CD4-positive, alpha-beta memory T cell (primary cell): ENCODE measurements at regions not wholly inside any gene's neighbourhood (a gene's known extent, or its start where the extent isn't known, plus 50 kb on each side); places are given as distances from the start of the nearest gene placed in this dataset.
A peak's percentile ranks its signal among the peaks of the same experiment; 100 is the strongest.

Experiments used
- CTCF ChIA-PET: fragments of 350-600 bp; sonication (Branson Sonifier 250); formaldehyde crosslinking; loops from one replicate; lab custom pipeline; 2021; ENCODE audit warnings: inconsistent platforms; ENCODE audit not compliant: partially characterized antibody; lab: Charles Lee
- POLR2A ChIA-PET: fragments of 350-600 bp; sonication (Branson Sonifier 250); formaldehyde crosslinking; loops from one replicate; lab custom pipeline; 2021; ENCODE audit not compliant: partially characterized antibody; lab: Charles Lee
- DNase-seq, 5 donors: peaks; one replicate each; pipeline versions ENCODE4 v3.0.0 to v3.0.0-alpha.2; 2020 to 2022; ENCODE audit warnings: mixed read lengths in 1 of 5
- H3K27ac ChIP-seq: one replicate; pipeline ENCODE4 v1.7.0; 2013; ENCODE audit warnings: low read depth, low read length
- H3K27me3 ChIP-seq: 2 replicates; pipeline ENCODE4 v1.7.0; 2013; ENCODE audit warnings: mild to moderate bottlenecking, low read length, moderate library complexity; ENCODE audit not compliant: insufficient read depth
- H3K36me3 ChIP-seq: 2 replicates; pipeline ENCODE4 v1.7.0; 2013; ENCODE audit warnings: mild to moderate bottlenecking, low read length, moderate library complexity; ENCODE audit not compliant: insufficient read depth
- H3K4me1 ChIP-seq: 2 replicates; pipeline ENCODE4 v1.7.0; 2013; ENCODE audit warnings: mild to moderate bottlenecking, low read length, moderate library complexity; ENCODE audit not compliant: insufficient read depth
- H3K4me3 ChIP-seq, 2 donors: one replicate each; pipeline ENCODE4 v1.7.0; 2013; ENCODE audit warnings: low read length in 2 of 2, mild to moderate bottlenecking in 1 of 2
- H3K9me3 ChIP-seq, 2 donors: one replicate each; pipeline ENCODE4 v1.7.0; 2013; ENCODE audit warnings: low read length in 2 of 2, control low read depth in 1 of 2; ENCODE audit not compliant: control insufficient read depth in 1 of 2
- H3K27ac Mint-ChIP-seq, 7 donors: one replicate each; pipeline ENCODE4 v1.8.0; 2020 to 2021; ENCODE audit warnings: mixed read lengths in 7 of 7, mild to moderate bottlenecking in 6 of 7, inconsistent platforms in 3 of 7, moderate library complexity in 3 of 7
- H3K27me3 Mint-ChIP-seq, 2 donors: one replicate each; pipeline ENCODE4 v1.8.0; 2020 to 2021; ENCODE audit warnings: mixed read lengths in 2 of 2
- H3K36me3 Mint-ChIP-seq, 2 donors: one replicate each; pipeline ENCODE4 v1.8.0; 2020 to 2021; ENCODE audit warnings: mixed read lengths in 2 of 2, inconsistent platforms in 1 of 2, mild to moderate bottlenecking in 1 of 2
- H3K4me1 Mint-ChIP-seq, 4 donors: one replicate each; pipeline ENCODE4 v1.8.0; 2020 to 2021; ENCODE audit warnings: mixed read lengths in 4 of 4, mild to moderate bottlenecking in 1 of 4
- H3K4me3 Mint-ChIP-seq, 8 donors: one replicate each; pipeline ENCODE4 v1.8.0; 2020 to 2021; ENCODE audit warnings: mixed read lengths in 8 of 8, mild to moderate bottlenecking in 7 of 8, moderate library complexity in 6 of 8, inconsistent platforms in 3 of 8
- H3K9me3 Mint-ChIP-seq, 8 donors: one replicate each; pipeline ENCODE4 v1.8.0; 2020 to 2021; ENCODE audit warnings: mixed read lengths in 8 of 8, mild to moderate bottlenecking in 5 of 8, inconsistent platforms in 3 of 8, moderate library complexity in 1 of 8
- intact Hi-C: fragments of 100-400 bp; cut with micrococcal nuclease; formaldehyde crosslinking; loops from one replicate; pipeline ENCODE4 v1.15.1; 2023

DNA sequence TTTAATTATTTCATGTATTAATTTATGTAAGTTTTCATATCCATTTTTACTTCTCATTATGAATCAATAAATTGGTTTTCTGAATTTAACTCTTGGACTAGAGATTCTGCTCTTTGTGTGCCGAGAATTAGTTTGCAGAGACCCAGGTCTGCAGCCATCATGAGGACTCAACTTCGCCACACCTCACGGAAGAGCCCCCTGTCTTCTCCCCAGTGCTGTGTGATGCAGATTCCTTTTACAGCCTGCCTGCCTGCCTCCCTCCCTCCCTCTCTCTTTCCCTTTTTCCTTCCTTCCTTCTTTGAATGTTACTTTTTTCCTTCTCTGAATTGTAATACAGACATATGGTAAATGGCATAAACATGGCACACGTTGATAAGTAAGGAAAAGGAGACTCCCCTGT is 947.7 kb downstream of the TBC1D22A start:
- no peaks in the 10 kb centered on the region for H3K9me3 ChIP-seq
- intact Hi-C loops = no loop called here
- no peaks in the 10 kb centered on the region for H3K36me3 ChIP-seq
- H3K4me3 ChIP-seq = no peak overlapping the region
- Mint-ChIP-seq H3K4me3 (no peak overlapping the region), H3K36me3 (no peaks in the 10 kb centered on the region), H3K9me3 (no peaks in the 10 kb centered on the region), H3K27me3 (peaks cover 12 to 13% of the 10 kb centered on the region in 2 donors), H3K27ac (no peak overlapping the region), H3K4me1 (no peaks in the 10 kb centered on the region)
- no peak for DNase-seq
- ChIA-PET POLR2A (no interaction called here), CTCF (no interaction called here)
- no peak overlapping the region for H3K27ac ChIP-seq
- no peaks in the 10 kb centered on the region for H3K27me3 ChIP-seq
- H3K4me1 ChIP-seq = no peaks in the 10 kb centered on the region

DNA sequence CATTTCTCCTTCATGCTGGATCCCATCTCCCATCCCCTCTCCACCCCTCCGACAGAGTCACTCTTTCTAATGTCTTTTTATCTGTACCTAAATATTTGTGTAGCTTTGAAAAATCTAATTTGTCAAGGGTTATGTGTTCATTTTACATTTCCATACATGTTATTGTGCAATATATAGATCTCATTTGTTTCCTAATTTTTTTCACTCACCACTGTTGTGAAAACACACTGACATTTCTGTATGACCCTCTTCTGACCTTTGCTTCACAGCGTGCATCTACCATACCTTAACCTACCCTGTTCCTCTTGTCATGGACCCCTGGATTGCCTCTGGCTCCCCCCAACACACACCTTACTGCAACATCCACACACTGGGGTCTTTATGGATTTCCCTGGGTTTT is 942.9 kb downstream of the TBC1D22A start:
- Histone ChIP-seq H3K27ac (no peak overlapping the region), H3K4me3 (no peak overlapping the region), H3K9me3 (no peaks in the 10 kb centered on the region), H3K27me3 (no peaks in the 10 kb centered on the region), H3K36me3 (no peaks in the 10 kb centered on the region), H3K4me1 (no peaks in the 10 kb centered on the region)
- H3K36me3 Mint-ChIP-seq = no peaks in the 10 kb centered on the region
- H3K4me1 Mint-ChIP-seq = no peaks in the 10 kb centered on the region
- no peak for DNase-seq
- no peak overlapping the region for H3K27ac Mint-ChIP-seq
- ChIA-PET POLR2A (no interaction called here), CTCF (no interaction called here)
- H3K9me3 Mint-ChIP-seq = no peaks in the 10 kb centered on the region
- intact Hi-C loops = no loop called here
- no peak overlapping the region for H3K4me3 Mint-ChIP-seq
- H3K27me3 Mint-ChIP-seq = peaks cover under 1 to 8% of the 10 kb centered on the region in 2 donors

DNA sequence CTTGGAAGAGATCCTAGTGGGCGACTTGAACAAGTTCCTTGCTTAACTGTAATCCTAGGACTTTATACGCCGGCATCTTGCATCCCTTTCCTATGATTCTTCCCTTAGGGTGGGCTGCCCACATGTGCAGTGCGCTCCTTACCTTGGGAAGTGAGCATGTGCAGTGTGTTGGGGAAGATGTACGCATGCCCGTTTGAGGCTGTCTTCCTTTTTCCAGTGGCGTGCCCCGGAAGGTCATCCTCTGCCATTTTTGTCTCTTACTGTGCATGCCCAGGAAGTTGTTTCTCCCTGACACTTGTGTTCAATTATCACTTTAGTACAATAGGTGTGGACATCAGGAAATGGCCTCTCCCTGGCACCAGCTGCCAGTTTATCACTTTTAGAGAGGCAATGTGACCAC is 936.5 kb downstream of the TBC1D22A start:
- no peak overlapping the region for H3K27ac Mint-ChIP-seq
- H3K9me3 ChIP-seq = no peaks in the 10 kb centered on the region
- peaks cover 0 to 2% of the 10 kb centered on the region in 2 donors for H3K27me3 Mint-ChIP-seq
- CTCF ChIA-PET = no interaction called here
- no peaks in the 10 kb centered on the region for H3K9me3 Mint-ChIP-seq
- H3K4me1 Mint-ChIP-seq = peaks cover 0 to 5% (median 2%) of the 10 kb centered on the region in 4 donors
- H3K4me3 Mint-ChIP-seq = no peak overlapping the region
- H3K36me3 ChIP-seq = no peaks in the 10 kb centered on the region
- no peak overlapping the region for H3K4me3 ChIP-seq
- no peaks in the 10 kb centered on the region for H3K27me3 ChIP-seq
- peaks cover 3% of the 10 kb centered on the region for H3K4me1 ChIP-seq
- H3K27ac ChIP-seq = no peak overlapping the region
- DNase-seq = no peak
- POLR2A ChIA-PET = no interaction called here
- H3K36me3 Mint-ChIP-seq = no peaks in the 10 kb centered on the region
- intact Hi-C loops = no loop called here

DNA sequence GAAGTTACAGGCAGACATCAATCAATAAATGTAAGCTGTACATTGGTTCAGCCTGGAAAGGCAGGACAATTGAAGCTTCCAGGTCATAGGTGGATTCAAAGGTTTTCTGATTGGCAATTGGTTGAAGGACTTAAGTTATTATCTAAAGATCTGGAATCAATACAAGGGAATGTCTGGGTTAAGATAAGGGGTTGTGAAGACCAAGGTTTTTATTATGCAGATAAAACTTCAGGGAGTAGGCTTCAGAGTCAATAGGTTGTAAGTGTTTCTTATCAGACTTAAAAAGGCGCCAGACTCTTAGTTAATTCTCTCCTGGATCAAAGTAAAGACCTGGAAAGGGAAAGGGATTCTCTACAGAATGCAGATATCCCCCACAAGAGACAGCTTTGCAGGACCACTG is 935.4 kb downstream of the TBC1D22A start:
- no peaks in the 10 kb centered on the region for H3K9me3 ChIP-seq
- intact Hi-C loops = no loop called here

DNA sequence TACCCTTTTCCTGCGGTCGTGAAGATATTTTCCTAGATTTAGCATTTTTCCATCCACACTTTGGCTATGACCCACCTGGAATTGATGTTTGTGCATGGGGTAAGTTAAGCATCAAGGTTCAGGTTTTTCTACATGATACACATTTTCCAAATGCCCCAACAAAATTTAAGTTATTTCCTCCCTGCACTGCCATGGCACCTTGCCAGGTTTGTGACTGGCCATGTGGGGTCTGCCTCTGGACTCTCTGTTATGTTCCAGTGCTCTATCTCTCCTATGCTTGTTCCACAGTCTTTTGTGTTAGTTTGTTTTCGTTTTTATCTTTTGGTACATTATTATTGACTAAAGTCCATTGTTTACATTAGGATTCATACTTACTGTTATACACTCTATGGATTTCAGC is 934.3 kb downstream of the TBC1D22A start:
- intact Hi-C loops = no loop called here
- no peaks in the 10 kb centered on the region for H3K27me3 ChIP-seq
- Mint-ChIP-seq H3K27ac (no peak overlapping the region), H3K4me1 (peaks cover 0 to 5% (median 2%) of the 10 kb centered on the region in 4 donors), H3K36me3 (no peaks in the 10 kb centered on the region), H3K9me3 (no peaks in the 10 kb centered on the region), H3K27me3 (peaks cover 0 to 2% of the 10 kb centered on the region in 2 donors), H3K4me3 (no peak overlapping the region)
- ChIA-PET CTCF (no interaction called here), POLR2A (no interaction called here)
- peaks cover 3% of the 10 kb centered on the region for H3K4me1 ChIP-seq
- no peak overlapping the region for H3K4me3 ChIP-seq
- H3K9me3 ChIP-seq = no peaks in the 10 kb centered on the region
- no peak for DNase-seq
- no peak overlapping the region for H3K27ac ChIP-seq
- no peaks in the 10 kb centered on the region for H3K36me3 ChIP-seq

More for the DNA sequence above, 935.4 kb downstream of the TBC1D22A start:
- peaks cover 3% of the 10 kb centered on the region for H3K4me1 ChIP-seq
- Mint-ChIP-seq H3K4me3 (no peak overlapping the region), H3K4me1 (peaks cover 0 to 5% (median 2%) of the 10 kb centered on the region in 4 donors), H3K9me3 (no peaks in the 10 kb centered on the region), H3K27ac (no peak overlapping the region), H3K27me3 (peaks cover 0 to 2% of the 10 kb centered on the region in 2 donors), H3K36me3 (no peaks in the 10 kb centered on the region)
- no peaks in the 10 kb centered on the region for H3K36me3 ChIP-seq
- H3K27me3 ChIP-seq = no peaks in the 10 kb centered on the region
- H3K27ac ChIP-seq = no peak overlapping the region
- ChIA-PET CTCF (no interaction called here), POLR2A (no interaction called here)
- no peak for DNase-seq
- no peak overlapping the region for H3K4me3 ChIP-seq

DNA sequence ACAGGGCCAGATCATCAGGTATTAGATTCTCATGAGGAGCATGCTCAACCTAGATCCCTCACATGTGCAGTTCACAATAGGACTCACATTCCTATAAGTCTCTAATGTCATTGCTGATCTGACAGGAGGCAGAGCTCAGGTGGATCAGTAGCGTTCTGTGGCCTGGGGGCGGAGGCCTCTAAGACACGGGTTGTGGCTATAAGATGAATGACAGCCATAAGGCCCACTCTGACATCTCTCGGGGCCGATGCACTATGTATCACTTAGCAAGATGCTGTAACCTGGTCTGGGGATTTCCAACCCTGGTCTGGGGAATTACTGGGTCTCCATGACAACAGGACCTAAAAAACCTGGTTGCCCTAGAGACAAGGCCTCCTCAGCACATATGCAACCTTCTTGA is 932.7 kb downstream of the TBC1D22A start:
- Histone ChIP-seq H3K27me3 (no peaks in the 10 kb centered on the region), H3K9me3 (no peaks in the 10 kb centered on the region), H3K27ac (no peak overlapping the region), H3K4me1 (peaks cover 3% of the 10 kb centered on the region), H3K36me3 (no peaks in the 10 kb centered on the region), H3K4me3 (no peak overlapping the region)
- intact Hi-C loops = no loop called here
- H3K4me1 Mint-ChIP-seq = peaks cover 0 to 5% (median 2%) of the 10 kb centered on the region in 4 donors
- no peak overlapping the region for H3K4me3 Mint-ChIP-seq
- H3K27me3 Mint-ChIP-seq = peaks cover 0 to 2% of the 10 kb centered on the region in 2 donors
- H3K9me3 Mint-ChIP-seq = no peaks in the 10 kb centered on the region
- ChIA-PET POLR2A (no interaction called here), CTCF (no interaction called here)
- no peak overlapping the region for H3K27ac Mint-ChIP-seq
- peak in 1 of 5 donors; percentile 6 for DNase-seq
- H3K36me3 Mint-ChIP-seq = no peaks in the 10 kb centered on the region

DNA sequence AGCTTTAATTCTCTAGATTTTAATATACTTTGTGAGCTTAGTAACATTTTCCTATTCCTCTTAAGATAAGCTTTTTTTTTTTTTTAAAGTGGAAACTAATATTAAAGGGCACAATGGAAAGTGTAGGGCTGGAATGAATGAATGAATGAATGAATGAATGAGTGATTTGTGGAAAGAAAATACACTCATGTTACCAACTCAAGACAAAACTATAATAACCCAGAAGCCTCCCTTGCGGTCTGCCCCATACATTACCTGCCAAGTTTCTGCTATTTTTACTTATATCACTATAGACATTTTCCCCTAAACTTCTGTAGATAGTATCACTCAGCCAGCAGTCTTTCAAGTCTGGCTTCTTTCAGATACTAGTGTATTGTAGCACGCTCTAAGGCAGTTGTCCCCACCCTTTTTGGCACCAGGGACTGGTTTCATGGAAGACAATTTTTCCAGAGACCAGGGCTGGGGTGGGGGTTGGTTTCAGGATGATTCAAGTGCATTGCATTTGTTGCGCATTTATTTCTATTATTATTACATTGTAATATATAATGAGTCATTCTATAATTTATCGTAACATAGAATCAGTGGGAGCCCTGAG is 932.2 kb downstream of the TBC1D22A start:
- intact Hi-C loops = no loop called here
- no peaks in the 10 kb centered on the region for H3K27me3 ChIP-seq
- no peaks in the 10 kb centered on the region for H3K36me3 ChIP-seq
- peaks cover 3% of the 10 kb centered on the region for H3K4me1 ChIP-seq
- H3K27ac ChIP-seq = no peak overlapping the region
- H3K4me1 Mint-ChIP-seq = peaks cover 0 to 5% (median 2%) of the 10 kb centered on the region in 4 donors
- H3K4me3 Mint-ChIP-seq = no peak overlapping the region
- CTCF ChIA-PET = no interaction called here
- no peak for DNase-seq
- peaks cover 0 to 2% of the 10 kb centered on the region in 2 donors for H3K27me3 Mint-ChIP-seq
- H3K9me3 Mint-ChIP-seq = no peaks in the 10 kb centered on the region
- H3K4me3 ChIP-seq = no peak overlapping the region
- POLR2A ChIA-PET = no interaction called here
- no peaks in the 10 kb centered on the region for H3K9me3 ChIP-seq
- H3K27ac Mint-ChIP-seq = no peak overlapping the region
- no peaks in the 10 kb centered on the region for H3K36me3 Mint-ChIP-seq
